SK-N-SH treated with all-trans-retinoic acid at 6 μM for 48 hours (cell line): ENCODE measurements at regions not wholly inside any gene's neighbourhood (a gene's known extent, or its start where the extent isn't known, plus 50 kb on each side); places are given as distances from the start of the nearest gene placed in this dataset.

Experiments
- ARNTL ChIP-seq: fragments of 450-650 bp; formaldehyde crosslinking; IDR thresholded peaks from 2 replicates; pipeline ENCODE4 v1.5.0; 2020; ENCODE audit warnings: low read depth, mild to moderate bottlenecking, moderate library complexity, borderline replicate concordance
- BACH2 ChIP-seq: fragments of 250-450 bp; sonication (Bioruptor Pico); IDR thresholded peaks from 2 replicates; pipeline ENCODE4 v1.9.0; 2021; ENCODE audit warnings: mild to moderate bottlenecking, borderline replicate concordance
- ESRRG ChIP-seq: fragments of 250-450 bp; sonication (Bioruptor Pico); IDR thresholded peaks from 2 replicates; pipeline ENCODE4 v1.6.1; 2021; ENCODE audit warnings: mild to moderate bottlenecking
- GLIS3 ChIP-seq: fragments of 250-450 bp; sonication (Bioruptor Pico); IDR thresholded peaks from 2 replicates; pipeline ENCODE4 v1.5.0; 2020; ENCODE audit warnings: mild to moderate bottlenecking, moderate library complexity
- OSR1 ChIP-seq: fragments of 250-450 bp; sonication (Bioruptor Pico); IDR thresholded peaks from 2 replicates; pipeline ENCODE4 v1.8.0; 2022; ENCODE audit warnings: moderate library complexity, mild to moderate bottlenecking, inconsistent platforms
- PPARA ChIP-seq: fragments of 250-450 bp; sonication (Bioruptor Pico); IDR thresholded peaks from 2 replicates; pipeline ENCODE4 v1.5.0; 2020; ENCODE audit warnings: mild to moderate bottlenecking, borderline replicate concordance
- RARB ChIP-seq: fragments of 250-450 bp; sonication (Bioruptor Pico); IDR thresholded peaks from 2 replicates; pipeline ENCODE4 v1.8.0; 2021; ENCODE audit warnings: mild to moderate bottlenecking, moderate library complexity
- ZC3H10 ChIP-seq: fragments of 250-450 bp; sonication (Bioruptor Pico); IDR thresholded peaks from 2 replicates; pipeline ENCODE4 v1.5.1; 2021; ENCODE audit warnings: mild to moderate bottlenecking, moderate library complexity
- ZNF8 ChIP-seq: fragments of 450-650 bp; formaldehyde crosslinking; IDR thresholded peaks from 2 replicates; pipeline ENCODE4 v1.5.0; 2020; ENCODE audit warnings: mild to moderate bottlenecking, moderate library complexity
- TF ChIP-seq, protein P1 (sequence below): fragments of 250-450 bp; sonication (Bioruptor Pico); IDR thresholded peaks from 2 replicates; pipeline ENCODE4 v1.8.0; 2020; ENCODE audit warnings: mild to moderate bottlenecking, moderate library complexity, borderline replicate concordance
- TF ChIP-seq, protein P2 (sequence below): fragments of 250-450 bp; sonication (Bioruptor Pico); IDR thresholded peaks from 2 replicates; pipeline ENCODE4 v1.5.1; 2021; ENCODE audit warnings: mild to moderate bottlenecking, moderate library complexity
- TF ChIP-seq, protein P3 (sequence below): fragments of 250-450 bp; sonication (Bioruptor Pico); IDR thresholded peaks from 2 replicates; pipeline ENCODE4 v1.5.1; 2020; ENCODE audit warnings: low read depth, mild to moderate bottlenecking, moderate library complexity
- TF ChIP-seq, protein P4 (sequence below): fragments of 250-450 bp; sonication (Bioruptor Pico); IDR thresholded peaks from 2 replicates; pipeline ENCODE4 v1.8.0; 2021; ENCODE audit warnings: low read depth, mild to moderate bottlenecking, moderate library complexity, borderline replicate concordance

DNA sequence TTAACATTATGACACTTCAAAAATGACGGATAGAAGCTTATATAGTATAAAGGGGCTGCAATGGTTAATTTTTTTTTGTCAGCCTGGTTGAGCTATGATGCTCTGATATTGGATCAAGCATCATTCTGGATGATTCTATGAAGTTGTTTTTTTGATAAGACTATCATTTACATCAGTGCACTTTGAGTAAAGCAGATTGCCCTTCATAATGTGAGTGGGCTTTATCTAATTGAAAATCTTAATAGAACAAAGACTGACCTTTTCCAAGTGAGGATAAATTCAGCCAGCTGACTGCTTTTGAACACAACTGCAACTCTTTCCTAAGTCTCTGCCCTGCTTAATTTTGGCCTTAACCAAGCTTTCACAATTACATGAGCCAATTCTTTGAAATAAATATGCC, 1476.2 kb downstream of the NCAM2 start:
- TF ChIP-seq BACH2 (CRISPR knock-in tag) (no peak), OSR1 (CRISPR knock-in tag) (no peak), ZC3H10 (CRISPR knock-in tag) (no peak), RARB (CRISPR knock-in tag) (no peak), ESRRG (no peak), ZNF8 (CRISPR knock-in tag) (no peak), PPARA (CRISPR knock-in tag) (no peak), GLIS3 (CRISPR knock-in tag) (no peak), ARNTL (CRISPR knock-in tag) (no peak)
- TF ChIP-seq, protein P1, sequence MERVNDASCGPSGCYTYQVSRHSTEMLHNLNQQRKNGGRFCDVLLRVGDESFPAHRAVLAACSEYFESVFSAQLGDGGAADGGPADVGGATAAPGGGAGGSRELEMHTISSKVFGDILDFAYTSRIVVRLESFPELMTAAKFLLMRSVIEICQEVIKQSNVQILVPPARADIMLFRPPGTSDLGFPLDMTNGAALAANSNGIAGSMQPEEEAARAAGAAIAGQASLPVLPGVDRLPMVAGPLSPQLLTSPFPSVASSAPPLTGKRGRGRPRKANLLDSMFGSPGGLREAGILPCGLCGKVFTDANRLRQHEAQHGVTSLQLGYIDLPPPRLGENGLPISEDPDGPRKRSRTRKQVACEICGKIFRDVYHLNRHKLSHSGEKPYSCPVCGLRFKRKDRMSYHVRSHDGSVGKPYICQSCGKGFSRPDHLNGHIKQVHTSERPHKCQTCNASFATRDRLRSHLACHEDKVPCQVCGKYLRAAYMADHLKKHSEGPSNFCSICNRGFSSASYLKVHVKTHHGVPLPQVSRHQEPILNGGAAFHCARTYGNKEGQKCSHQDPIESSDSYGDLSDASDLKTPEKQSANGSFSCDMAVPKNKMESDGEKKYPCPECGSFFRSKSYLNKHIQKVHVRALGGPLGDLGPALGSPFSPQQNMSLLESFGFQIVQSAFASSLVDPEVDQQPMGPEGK (CRISPR knock-in tag), result no peak
- TF ChIP-seq, protein P2, sequence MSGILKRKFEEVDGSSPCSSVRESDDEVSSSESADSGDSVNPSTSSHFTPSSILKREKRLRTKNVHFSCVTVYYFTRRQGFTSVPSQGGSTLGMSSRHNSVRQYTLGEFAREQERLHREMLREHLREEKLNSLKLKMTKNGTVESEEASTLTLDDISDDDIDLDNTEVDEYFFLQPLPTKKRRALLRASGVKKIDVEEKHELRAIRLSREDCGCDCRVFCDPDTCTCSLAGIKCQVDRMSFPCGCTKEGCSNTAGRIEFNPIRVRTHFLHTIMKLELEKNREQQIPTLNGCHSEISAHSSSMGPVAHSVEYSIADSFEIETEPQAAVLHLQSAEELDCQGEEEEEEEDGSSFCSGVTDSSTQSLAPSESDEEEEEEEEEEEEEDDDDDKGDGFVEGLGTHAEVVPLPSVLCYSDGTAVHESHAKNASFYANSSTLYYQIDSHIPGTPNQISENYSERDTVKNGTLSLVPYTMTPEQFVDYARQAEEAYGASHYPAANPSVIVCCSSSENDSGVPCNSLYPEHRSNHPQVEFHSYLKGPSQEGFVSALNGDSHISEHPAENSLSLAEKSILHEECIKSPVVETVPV (CRISPR knock-in tag), result no peak
- TF ChIP-seq, protein P3, sequence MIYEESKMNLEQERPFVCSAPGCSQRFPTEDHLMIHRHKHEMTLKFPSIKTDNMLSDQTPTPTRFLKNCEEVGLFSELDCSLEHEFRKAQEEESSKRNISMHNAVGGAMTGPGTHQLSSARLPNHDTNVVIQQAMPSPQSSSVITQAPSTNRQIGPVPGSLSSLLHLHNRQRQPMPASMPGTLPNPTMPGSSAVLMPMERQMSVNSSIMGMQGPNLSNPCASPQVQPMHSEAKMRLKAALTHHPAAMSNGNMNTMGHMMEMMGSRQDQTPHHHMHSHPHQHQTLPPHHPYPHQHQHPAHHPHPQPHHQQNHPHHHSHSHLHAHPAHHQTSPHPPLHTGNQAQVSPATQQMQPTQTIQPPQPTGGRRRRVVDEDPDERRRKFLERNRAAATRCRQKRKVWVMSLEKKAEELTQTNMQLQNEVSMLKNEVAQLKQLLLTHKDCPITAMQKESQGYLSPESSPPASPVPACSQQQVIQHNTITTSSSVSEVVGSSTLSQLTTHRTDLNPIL, result no peak
- TF ChIP-seq, protein P4, sequence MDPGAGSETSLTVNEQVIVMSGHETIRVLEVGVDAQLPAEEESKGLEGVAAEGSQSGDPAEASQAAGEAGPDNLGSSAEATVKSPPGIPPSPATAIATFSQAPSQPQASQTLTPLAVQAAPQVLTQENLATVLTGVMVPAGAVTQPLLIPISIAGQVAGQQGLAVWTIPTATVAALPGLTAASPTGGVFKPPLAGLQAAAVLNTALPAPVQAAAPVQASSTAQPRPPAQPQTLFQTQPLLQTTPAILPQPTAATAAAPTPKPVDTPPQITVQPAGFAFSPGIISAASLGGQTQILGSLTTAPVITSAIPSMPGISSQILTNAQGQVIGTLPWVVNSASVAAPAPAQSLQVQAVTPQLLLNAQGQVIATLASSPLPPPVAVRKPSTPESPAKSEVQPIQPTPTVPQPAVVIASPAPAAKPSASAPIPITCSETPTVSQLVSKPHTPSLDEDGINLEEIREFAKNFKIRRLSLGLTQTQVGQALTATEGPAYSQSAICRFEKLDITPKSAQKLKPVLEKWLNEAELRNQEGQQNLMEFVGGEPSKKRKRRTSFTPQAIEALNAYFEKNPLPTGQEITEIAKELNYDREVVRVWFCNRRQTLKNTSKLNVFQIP (CRISPR knock-in tag), result no peak
